HCT116 (cell line): ENCODE measurements at regions not wholly inside any gene's neighbourhood (a gene's known extent, or its start where the extent isn't known, plus 50 kb on each side); places are given as distances from the start of the nearest gene placed in this dataset.

Source experiments
- EGR1 ChIP-seq: IDR thresholded peaks from 2 replicates; pipeline ENCODE4 v1.6.1; 2012; ENCODE audit warnings: low read depth
- ELF1 ChIP-seq: IDR thresholded peaks from 2 replicates; pipeline ENCODE4 v1.6.1; 2012; ENCODE audit warnings: low read depth, borderline replicate concordance
- EZH2 ChIP-seq: fragments of 200-600 bp; sonication (generic); IDR thresholded peaks from 2 replicates; pipeline ENCODE4 v1.6.1; 2017; ENCODE audit warnings: antibody characterized with exemption, mixed run types
- MAX ChIP-seq: IDR thresholded peaks from 2 replicates; pipeline ENCODE4 v1.6.1; 2012
- POLR2A ChIP-seq: IDR thresholded peaks from 2 replicates; pipeline ENCODE4 v1.7.0; 2011; ENCODE audit warnings: borderline replicate concordance; ENCODE audit not compliant: insufficient read depth, insufficient read length; ENCODE audit errors: extremely low read depth
- POLR2AphosphoS5 ChIP-seq: IDR thresholded peaks from 2 replicates; pipeline ENCODE4 v1.6.1; 2011; ENCODE audit warnings: mild to moderate bottlenecking, low read depth, low read length, moderate library complexity
- RAD21 ChIP-seq: IDR thresholded peaks from 2 replicates; pipeline ENCODE4 v1.6.1; 2012; ENCODE audit warnings: low read depth, mild to moderate bottlenecking
- REST ChIP-seq: IDR thresholded peaks from 2 replicates; pipeline ENCODE4 v1.6.1; 2012; ENCODE audit warnings: low read depth
- SIN3A ChIP-seq: IDR thresholded peaks from 2 replicates; pipeline ENCODE4 v1.6.1; 2012; ENCODE audit warnings: low read depth
- TCF7L2 ChIP-seq: IDR thresholded peaks from 2 replicates; pipeline ENCODE4 v1.7.0; 2011; ENCODE audit warnings: borderline replicate concordance, inconsistent platforms; ENCODE audit not compliant: insufficient read depth, insufficient read length; ENCODE audit errors: extremely low read depth
- ZNF274 ChIP-seq: fragments of 200-500 bp; sonication (Bioruptor generic); IDR thresholded peaks from 2 replicates; pipeline ENCODE4 v1.6.1; 2014; ENCODE audit warnings: mild to moderate bottlenecking, low read depth, low read length, inconsistent platforms
- TF ChIP-seq, protein P1 (sequence below), 3 experiments: fragments of 200-600 bp in 1 of 3; sonication (generic) in 1 of 3; IDR thresholded peaks in 2 of 3; conservative IDR thresholded peaks in 1 of 3; 2 replicates each; pipeline ENCODE4 v1.5.1; 2012 to 2017; ENCODE audit warnings: low read depth in 2 of 3, low read length in 2 of 3, antibody characterized with exemption in 1 of 3, borderline replicate concordance in 1 of 3, control low read depth in 1 of 3, mild to moderate bottlenecking in 1 of 3, mixed read lengths in 1 of 3, mixed run types in 1 of 3, moderate library complexity in 1 of 3; ENCODE audit not compliant: insufficient read depth in 1 of 3

DNA sequence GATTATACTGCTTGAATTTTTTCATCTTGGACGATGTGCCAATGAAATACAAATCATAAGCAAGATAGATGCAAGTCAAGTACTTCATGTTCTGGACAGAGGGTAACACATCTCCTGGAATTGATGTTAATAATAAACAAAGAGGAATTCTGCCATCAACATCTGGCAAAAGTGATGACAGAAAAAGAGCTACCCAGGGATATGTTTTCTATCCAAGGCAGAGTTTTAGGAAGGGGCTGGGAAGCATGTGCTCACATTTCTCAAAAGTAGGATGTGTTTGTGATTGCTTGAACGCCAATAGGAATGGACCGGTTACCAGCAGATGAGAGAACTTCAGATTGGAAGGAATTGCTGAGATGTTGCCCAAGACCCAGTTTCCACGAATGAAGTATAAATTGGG is 242.6 kb upstream of the AGTR1 start:
- TF ChIP-seq ELF1 (no peak), SIN3A (no peak), TCF7L2 (no peak), ZNF274 (no peak), REST (no peak), POLR2A (no peak), EGR1 (no peak), MAX (no peak), EZH2 (no peak), POLR2AphosphoS5 (no peak), RAD21 (no peak)
- TF ChIP-seq, protein P1, sequence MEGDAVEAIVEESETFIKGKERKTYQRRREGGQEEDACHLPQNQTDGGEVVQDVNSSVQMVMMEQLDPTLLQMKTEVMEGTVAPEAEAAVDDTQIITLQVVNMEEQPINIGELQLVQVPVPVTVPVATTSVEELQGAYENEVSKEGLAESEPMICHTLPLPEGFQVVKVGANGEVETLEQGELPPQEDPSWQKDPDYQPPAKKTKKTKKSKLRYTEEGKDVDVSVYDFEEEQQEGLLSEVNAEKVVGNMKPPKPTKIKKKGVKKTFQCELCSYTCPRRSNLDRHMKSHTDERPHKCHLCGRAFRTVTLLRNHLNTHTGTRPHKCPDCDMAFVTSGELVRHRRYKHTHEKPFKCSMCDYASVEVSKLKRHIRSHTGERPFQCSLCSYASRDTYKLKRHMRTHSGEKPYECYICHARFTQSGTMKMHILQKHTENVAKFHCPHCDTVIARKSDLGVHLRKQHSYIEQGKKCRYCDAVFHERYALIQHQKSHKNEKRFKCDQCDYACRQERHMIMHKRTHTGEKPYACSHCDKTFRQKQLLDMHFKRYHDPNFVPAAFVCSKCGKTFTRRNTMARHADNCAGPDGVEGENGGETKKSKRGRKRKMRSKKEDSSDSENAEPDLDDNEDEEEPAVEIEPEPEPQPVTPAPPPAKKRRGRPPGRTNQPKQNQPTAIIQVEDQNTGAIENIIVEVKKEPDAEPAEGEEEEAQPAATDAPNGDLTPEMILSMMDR (IDR thresholded peaks at IDR 0.05 in 2 of 3, conservative IDR thresholded peaks at IDR 0.05 in 1 of 3; ENCODE audit: borderline replicate concordance in 1 of 3, insufficient read depth in 1 of 3, low read depth in 2 of 3, low read length in 2 of 3) = no peak
